ENCODE measurements at regions not wholly inside any gene's neighbourhood (a gene's known extent, or its start where the extent isn't known, plus 50 kb on each side); places are given as distances from the start of the nearest gene placed in this dataset.

- TF ChIP-seq YY1 (IDR thresholded peaks at IDR 0.05; ENCODE audit: insufficient read depth, insufficient read length), result no peak
- TF ChIP-seq SUZ12 (IDR thresholded peaks at IDR 0.05; ENCODE audit: extremely low read depth, insufficient read depth, insufficient read length), result no peak
- TF ChIP-seq ZNF274 (IDR thresholded peaks at IDR 0.05; ENCODE audit: low read depth, low read length), result no peak
- H3K9ac ChIP-seq (ENCODE audit: insufficient read length, low read depth), result no peak overlapping the region
Measured at GRCh38 chr4:145988628-145989027, 50.0 kb upstream of the ZNF827 start.

More at GRCh38 chr4:145988628-145989027, 50.0 kb upstream of the ZNF827 start:
- Histone ChIP-seq H3K27me3 (ENCODE audit: insufficient read depth, insufficient read length) (no peaks in the 10 kb centered on the region), H3K9me3 (ENCODE audit: insufficient read depth, low read length) (no peaks in the 10 kb centered on the region), H3K4me1 (ENCODE audit: insufficient read depth, insufficient read length) (no peaks in the 10 kb centered on the region), H3K4me3 (ENCODE audit: insufficient read length, low read depth) (no peak overlapping the region), H3K36me3 (ENCODE audit: insufficient read depth, insufficient read length, low read length) (no peaks in the 10 kb centered on the region)
- DNase-seq (ENCODE audit: low read depth, low spot score), result no peak

Data from NT2/D1 (cell line).